ENCODE measurements at regions not wholly inside any gene's neighbourhood (a gene's known extent, or its start where the extent isn't known, plus 50 kb on each side); places are given as distances from the start of the nearest gene placed in this dataset.
"Not testable (repeated sequence)": the region's sequence is repeated elsewhere in the genome, so short reads cannot be mapped to it uniquely, and the experiment has no call there.

DNA sequence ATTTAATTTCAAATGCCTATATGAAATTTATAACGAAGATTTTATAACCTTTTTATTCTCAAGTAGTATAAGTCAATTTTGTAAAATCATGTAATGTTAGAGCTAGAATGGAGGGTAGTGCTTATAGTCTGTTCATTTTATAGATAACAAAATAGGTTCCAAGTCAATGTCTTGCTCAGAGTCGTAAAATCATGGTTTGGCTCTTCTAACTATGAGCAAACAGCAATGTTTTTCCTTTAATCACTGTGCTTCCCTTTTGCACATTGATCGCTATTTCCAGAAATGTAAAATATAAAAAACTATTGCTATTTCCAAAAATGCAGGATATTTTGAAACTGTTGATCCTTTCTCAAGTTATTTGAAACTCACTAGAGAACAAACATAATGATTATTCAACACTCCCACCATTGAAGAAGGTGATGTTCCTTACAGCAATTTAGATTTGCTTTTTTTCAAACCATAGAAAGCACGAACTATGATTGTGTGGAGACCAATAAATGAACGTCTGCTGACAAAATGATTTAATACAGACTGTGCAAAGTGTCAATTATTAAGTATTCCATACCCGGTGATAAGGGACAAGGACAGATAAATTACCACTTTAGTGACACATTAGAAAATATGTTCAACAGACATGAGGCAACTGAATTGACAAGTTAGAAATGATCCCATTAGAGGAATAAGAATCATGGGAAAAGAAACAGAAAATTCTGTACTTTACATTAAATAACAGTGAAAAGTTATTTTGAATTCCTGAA lies 412.1 kb upstream of the TECRL start:
- no peak for TF ChIP-seq CTCF (IDR thresholded peaks at IDR 0.05; ENCODE audit: low read depth, low read length, missing control alignments)
- DNase-seq = no peak
- in situ Hi-C loops (cut with HindIII; ENCODE audit: low pct_ligation_motif_present, low sequenced_read_pairs) = no loop called here
- Histone ChIP-seq H3K27ac (no peak overlapping the region), H3K4me3 (ENCODE audit: low read depth, low read length) (no peak overlapping the region), H3K36me3 (replicated peaks) (no peaks in the 10 kb centered on the region), H3K27me3 (replicated peaks) (no peaks in the 10 kb centered on the region)

- Histone ChIP-seq H3K27me3 (replicated peaks) (no peaks in the 10 kb centered on the region), H3K4me3 (ENCODE audit: low read depth, low read length) (no peak overlapping the region), H3K36me3 (replicated peaks) (no peaks in the 10 kb centered on the region), H3K27ac (no peak overlapping the region)
- TF ChIP-seq CTCF (IDR thresholded peaks at IDR 0.05; ENCODE audit: low read depth, low read length, missing control alignments) = no peak
- no peak for DNase-seq
- in situ Hi-C loops (cut with HindIII; ENCODE audit: low pct_ligation_motif_present, low sequenced_read_pairs) = no loop called here
Observed at GRCh38 chr4:64814616-64815015, 405.4 kb upstream of the TECRL start.

- H3K36me3 ChIP-seq (replicated peaks) = no peaks in the 10 kb centered on the region
- TF ChIP-seq CTCF (IDR thresholded peaks at IDR 0.05; ENCODE audit: low read depth, low read length, missing control alignments) = no peak
- no peak for DNase-seq
- no peak overlapping the region for H3K4me3 ChIP-seq (ENCODE audit: low read depth, low read length)
- in situ Hi-C loops (cut with HindIII; ENCODE audit: low pct_ligation_motif_present, low sequenced_read_pairs) = no loop called here
- H3K27me3 ChIP-seq (replicated peaks) = no peaks in the 10 kb centered on the region
- no peak overlapping the region for H3K27ac ChIP-seq
Observed at GRCh38 chr4:64807821-64808220, 398.6 kb upstream of the TECRL start.

- no peaks in the 10 kb centered on the region for H3K36me3 ChIP-seq (replicated peaks)
- DNase-seq = no peak
- no peak overlapping the region for H3K27ac ChIP-seq
- H3K4me3 ChIP-seq (ENCODE audit: low read depth, low read length) = no peak overlapping the region
- TF ChIP-seq CTCF (IDR thresholded peaks at IDR 0.05; ENCODE audit: low read depth, low read length, missing control alignments) = no peak
- in situ Hi-C loops (cut with HindIII; ENCODE audit: low pct_ligation_motif_present, low sequenced_read_pairs) = no loop called here
- H3K27me3 ChIP-seq (replicated peaks) = no peaks in the 10 kb centered on the region
Observed at GRCh38 chr4:64799751-64800150, 390.5 kb upstream of the TECRL start.

- H3K27me3 ChIP-seq (replicated peaks); in situ Hi-C loops (cut with HindIII; ENCODE audit: low pct_ligation_motif_present, low sequenced_read_pairs); H3K36me3 ChIP-seq (replicated peaks); H3K4me3 ChIP-seq (ENCODE audit: low read depth, low read length); DNase-seq; H3K27ac ChIP-seq: not testable (repeated sequence)
Observed at GRCh38 chr4:64798828-64799227, 389.6 kb upstream of the TECRL start.

DNA sequence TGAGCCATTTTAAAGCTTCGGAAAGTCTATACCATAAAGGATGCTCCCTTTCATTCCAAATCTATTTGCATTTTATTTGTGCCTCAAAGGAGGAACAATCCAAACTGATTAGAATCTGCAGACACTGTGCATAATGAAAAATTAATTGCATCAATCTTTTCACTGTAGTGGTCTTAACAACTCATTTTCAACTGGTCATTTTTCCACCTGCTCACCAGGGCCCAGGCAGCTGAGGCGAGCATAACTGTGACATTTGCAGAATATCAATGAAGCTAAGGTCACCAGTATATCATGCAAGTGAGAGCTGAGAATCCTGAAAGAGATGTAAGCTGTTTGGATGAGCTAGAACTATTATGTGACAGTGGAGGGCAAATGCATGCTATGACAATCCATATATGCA lies 387.3 kb upstream of the TECRL start:
- no peaks in the 10 kb centered on the region for H3K36me3 ChIP-seq (replicated peaks)
- no peak for DNase-seq
- in situ Hi-C loops (cut with HindIII; ENCODE audit: low pct_ligation_motif_present, low sequenced_read_pairs) = no loop called here
- no peak overlapping the region for H3K27ac ChIP-seq
- no peak for TF ChIP-seq CTCF (IDR thresholded peaks at IDR 0.05; ENCODE audit: low read depth, low read length, missing control alignments)
- H3K27me3 ChIP-seq (replicated peaks) = no peaks in the 10 kb centered on the region
- H3K4me3 ChIP-seq (ENCODE audit: low read depth, low read length) = no peak overlapping the region

Data from brain microvascular endothelial cell (primary cell).